NCI-H1105 treated with DMSO at 0.1 percent for 48 hours (cell line): ENCODE measurements at regions not wholly inside any gene's neighbourhood (a gene's known extent, or its start where the extent isn't known, plus 50 kb on each side); places are given as distances from the start of the nearest gene placed in this dataset.

ENCODE experiments used
- DNase-seq: peaks from one replicate; lab custom pipeline; 2025; lab: John Stamatoyannopoulos, UW

- no peak for DNase-seq
Measured at GRCh38 chr2:16411788-16412187, 253.8 kb downstream of the CYRIA start.

GRCh38 chr2:16409849-16410248, 255.8 kb downstream of the CYRIA start:
- DNase-seq: no peak

GRCh38 chr2:16409006-16409390, 256.6 kb downstream of the CYRIA start:
- DNase-seq: no peak

GRCh38 chr2:16408331-16409005, 257.2 kb downstream of the CYRIA start:
- no peak for DNase-seq

- no peak for DNase-seq
Measured at GRCh38 chr2:16407358-16407757, 258.3 kb downstream of the CYRIA start.

- DNase-seq: no peak
Measured at GRCh38 chr2:16406496-16407289, 258.9 kb downstream of the CYRIA start.

- DNase-seq: no peak
Measured at GRCh38 chr2:16405551-16405950, 260.1 kb downstream of the CYRIA start.

- DNase-seq: no peak
Measured at GRCh38 chr2:16404551-16405300, 260.9 kb downstream of the CYRIA start.

GRCh38 chr2:16404146-16404545, 261.5 kb downstream of the CYRIA start:
- no peak for DNase-seq

- no peak for DNase-seq
Measured at GRCh38 chr2:16402891-16403290, 262.7 kb downstream of the CYRIA start.

- DNase-seq: no peak
Measured at GRCh38 chr2:16401761-16402300, 263.8 kb downstream of the CYRIA start.

GRCh38 chr2:16400127-16400623, 265.5 kb downstream of the CYRIA start:
- no peak for DNase-seq

GRCh38 chr2:16398486-16399043, 267.1 kb downstream of the CYRIA start:
- DNase-seq: no peak

GRCh38 chr2:16397681-16398475, 267.8 kb downstream of the CYRIA start:
- no peak for DNase-seq

GRCh38 chr2:16396986-16397385, 268.6 kb downstream of the CYRIA start:
- DNase-seq: no peak

GRCh38 chr2:16396171-16396570, 269.5 kb downstream of the CYRIA start:
- DNase-seq: no peak

GRCh38 chr2:16395601-16396000, 270.0 kb downstream of the CYRIA start:
- no peak for DNase-seq

- no peak for DNase-seq
Measured at GRCh38 chr2:16394986-16395550, 270.6 kb downstream of the CYRIA start.

GRCh38 chr2:16394072-16394985, 271.3 kb downstream of the CYRIA start:
- DNase-seq: no peak
